Ovary (tissue), 3 donors: ENCODE measurements at regions not wholly inside any gene's neighbourhood (a gene's known extent, or its start where the extent isn't known, plus 50 kb on each side); places are given as distances from the start of the nearest gene placed in this dataset.
"Not testable (repeated sequence)": the region's sequence is repeated elsewhere in the genome, so short reads cannot be mapped to it uniquely, and the experiment has no call there.

Experiments
- CTCF ChIP-seq, 3 donors: fragments of 450-650 bp in 2 of 3; fragments of 200-600 bp in 1 of 3; IDR thresholded peaks; one replicate each; pipeline versions ENCODE4 v1.5.1 to v1.8.0; 2016 to 2022; ENCODE audit warnings: antibody characterized with exemption in 3 of 3, mild to moderate bottlenecking in 1 of 3
- EP300 ChIP-seq: sonication (generic); formaldehyde crosslinking; IDR thresholded peaks from one replicate; pipeline ENCODE4 v1.6.1; 2017; ENCODE audit warnings: antibody characterized with exemption
- POLR2A ChIP-seq: fragments of 450-650 bp; IDR thresholded peaks from one replicate; pipeline ENCODE4 v1.6.1; 2017; ENCODE audit warnings: antibody characterized with exemption, mild to moderate bottlenecking, moderate library complexity
- donor health status: DM: no; HTN: no; CAD: no.

GRCh38 chr4:106542609-106543008 is 174.0 kb upstream of the GIMD1 start:
- not testable (repeated sequence) for TF ChIP-seq EP300; CTCF (IDR thresholded peaks at IDR 0.05); POLR2A
